Endothelial cell of umbilical vein (primary cell): ENCODE measurements at regions not wholly inside any gene's neighbourhood (a gene's known extent, or its start where the extent isn't known, plus 50 kb on each side); places are given as distances from the start of the nearest gene placed in this dataset.

Experiments used
- EZH2 ChIP-seq: IDR thresholded peaks from 2 replicates; pipeline ENCODE4 v1.6.1; 2012; ENCODE audit warnings: borderline replicate concordance, low read depth, mild to moderate bottlenecking, moderate library complexity, low read length, inconsistent platforms; ENCODE audit not compliant: severe bottlenecking
- FOS ChIP-seq: IDR thresholded peaks from 2 replicates; pipeline ENCODE4 v1.6.1; 2011; ENCODE audit warnings: mild to moderate bottlenecking, low read length, moderate library complexity, borderline replicate concordance; ENCODE audit not compliant: insufficient read depth
- GATA2 ChIP-seq: IDR thresholded peaks from 2 replicates; pipeline ENCODE4 v1.7.0; 2011; ENCODE audit warnings: low read depth, mild to moderate bottlenecking, moderate library complexity, mixed read lengths, low read length; ENCODE audit not compliant: insufficient read length, insufficient read depth
- JUN ChIP-seq: IDR thresholded peaks from 2 replicates; pipeline ENCODE4 v1.6.1; 2011; ENCODE audit warnings: borderline replicate concordance, low read depth; ENCODE audit not compliant: insufficient read length, insufficient read depth
- MYC ChIP-seq: IDR thresholded peaks from one replicate; pipeline ENCODE4 v1.6.1; 2011; ENCODE audit warnings: mild to moderate bottlenecking, low read depth, low read length
- POLR2A ChIP-seq: IDR thresholded peaks from 2 replicates; pipeline ENCODE4 v1.6.1; 2012; ENCODE audit warnings: low read depth, mild to moderate bottlenecking, control low read depth, low read length
- POLR2AphosphoS5 ChIP-seq: IDR thresholded peaks from 2 replicates; pipeline ENCODE4 v1.6.1; 2012; ENCODE audit warnings: low read depth, mild to moderate bottlenecking, control low read depth, low read length, moderate library complexity; ENCODE audit not compliant: insufficient read depth
- TF ChIP-seq, protein P1 (sequence below), 2 donors: IDR thresholded peaks; 1 replicate in 1 of 2; 2 replicates in 1 of 2; pipeline ENCODE4 v1.5.1; 2011; ENCODE audit warnings: low read length in 2 of 2, mild to moderate bottlenecking in 2 of 2, moderate library complexity in 2 of 2, control low read depth in 1 of 2, inconsistent platforms in 1 of 2, low read depth in 1 of 2; ENCODE audit not compliant: insufficient read depth in 1 of 2; ENCODE audit errors: extremely low read depth in 1 of 2
- TF ChIP-seq, protein P2 (sequence below): IDR thresholded peaks from 2 replicates; pipeline ENCODE4 v1.6.1; 2011; ENCODE audit not compliant: insufficient read depth, insufficient read length

DNA sequence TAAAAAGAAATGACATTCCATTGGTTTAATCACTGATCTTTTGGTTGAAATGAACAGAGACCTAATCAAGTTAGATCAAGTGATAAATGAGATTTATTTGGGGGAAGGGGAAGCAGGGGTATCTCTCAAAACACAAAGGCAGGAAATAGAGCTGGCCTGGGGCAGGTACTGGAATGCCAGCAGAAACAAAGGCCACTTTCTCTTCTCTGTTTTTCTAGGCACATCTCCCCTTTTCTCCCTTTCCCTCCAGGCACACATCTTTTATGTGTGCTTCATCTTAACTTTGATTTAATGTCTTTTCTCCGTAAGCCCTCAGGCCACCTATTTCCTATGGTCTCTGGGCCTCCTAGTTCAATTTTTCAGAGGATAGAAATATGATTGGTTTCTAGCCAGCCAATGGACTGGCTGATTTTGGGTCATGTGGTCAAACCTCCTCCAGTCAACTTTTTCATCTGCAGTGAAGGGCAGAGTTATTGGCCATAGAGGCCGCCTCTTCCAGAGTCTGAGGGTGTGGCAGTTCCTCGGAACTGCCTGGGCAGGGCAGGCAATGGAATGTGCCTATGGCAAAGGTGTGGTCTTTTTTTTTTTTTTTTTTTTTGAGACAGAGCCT lies 58.9 kb upstream of the FAM136A start:
- TF ChIP-seq POLR2A (no peak), POLR2AphosphoS5 (no peak), JUN (no peak), GATA2 (peak; percentile 25), EZH2 (no peak), MYC (no peak), FOS (no peak)
- TF ChIP-seq, protein P1, sequence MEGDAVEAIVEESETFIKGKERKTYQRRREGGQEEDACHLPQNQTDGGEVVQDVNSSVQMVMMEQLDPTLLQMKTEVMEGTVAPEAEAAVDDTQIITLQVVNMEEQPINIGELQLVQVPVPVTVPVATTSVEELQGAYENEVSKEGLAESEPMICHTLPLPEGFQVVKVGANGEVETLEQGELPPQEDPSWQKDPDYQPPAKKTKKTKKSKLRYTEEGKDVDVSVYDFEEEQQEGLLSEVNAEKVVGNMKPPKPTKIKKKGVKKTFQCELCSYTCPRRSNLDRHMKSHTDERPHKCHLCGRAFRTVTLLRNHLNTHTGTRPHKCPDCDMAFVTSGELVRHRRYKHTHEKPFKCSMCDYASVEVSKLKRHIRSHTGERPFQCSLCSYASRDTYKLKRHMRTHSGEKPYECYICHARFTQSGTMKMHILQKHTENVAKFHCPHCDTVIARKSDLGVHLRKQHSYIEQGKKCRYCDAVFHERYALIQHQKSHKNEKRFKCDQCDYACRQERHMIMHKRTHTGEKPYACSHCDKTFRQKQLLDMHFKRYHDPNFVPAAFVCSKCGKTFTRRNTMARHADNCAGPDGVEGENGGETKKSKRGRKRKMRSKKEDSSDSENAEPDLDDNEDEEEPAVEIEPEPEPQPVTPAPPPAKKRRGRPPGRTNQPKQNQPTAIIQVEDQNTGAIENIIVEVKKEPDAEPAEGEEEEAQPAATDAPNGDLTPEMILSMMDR (IDR thresholded peaks at IDR 0.05; ENCODE audit: extremely low read depth in 1 of 2, insufficient read depth in 1 of 2, low read depth in 1 of 2, low read length in 2 of 2), result no peak
- TF ChIP-seq, protein P2, sequence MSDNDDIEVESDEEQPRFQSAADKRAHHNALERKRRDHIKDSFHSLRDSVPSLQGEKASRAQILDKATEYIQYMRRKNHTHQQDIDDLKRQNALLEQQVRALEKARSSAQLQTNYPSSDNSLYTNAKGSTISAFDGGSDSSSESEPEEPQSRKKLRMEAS, result no peak
